ENCODE measurements at regions not wholly inside any gene's neighbourhood (a gene's known extent, or its start where the extent isn't known, plus 50 kb on each side); places are given as distances from the start of the nearest gene placed in this dataset.
"Not testable (repeated sequence)": the region's sequence is repeated elsewhere in the genome, so short reads cannot be mapped to it uniquely, and the experiment has no call there.

GRCh38 chr5:19233573-19233972 is 754.4 kb downstream of the CDH18 start:
- no peak for DNase-seq (ENCODE audit: low spot score)

DNA sequence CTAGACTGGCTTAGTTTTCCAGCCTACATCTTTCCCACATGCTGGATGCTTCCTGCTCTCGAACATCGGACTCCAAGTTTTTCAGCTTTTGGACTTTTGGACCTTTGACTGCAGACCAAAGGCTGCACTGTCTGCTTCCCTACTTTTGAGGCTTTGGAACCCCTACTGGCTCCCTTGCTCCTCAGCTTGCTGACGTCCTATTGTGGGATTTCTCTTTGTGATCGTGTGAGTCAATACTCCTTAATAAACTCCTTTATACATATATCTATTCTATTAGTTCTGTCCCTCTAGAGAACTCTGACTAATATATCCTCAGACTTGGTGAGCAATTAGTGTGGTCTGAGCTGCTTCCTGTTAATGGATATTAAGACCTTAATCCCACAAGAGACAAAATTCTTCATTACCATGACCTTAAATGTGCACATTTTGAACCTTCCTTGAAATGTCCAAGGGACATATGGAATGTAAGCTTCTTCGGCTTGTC is 752.9 kb downstream of the CDH18 start:
- DNase-seq (ENCODE audit: low spot score) = no peak

GRCh38 chr5:19240170-19240569 is 747.8 kb downstream of the CDH18 start:
- no peak for DNase-seq (ENCODE audit: low spot score)

GRCh38 chr5:19241690-19242089 is 746.3 kb downstream of the CDH18 start:
- no peak for DNase-seq (ENCODE audit: low spot score)

DNA sequence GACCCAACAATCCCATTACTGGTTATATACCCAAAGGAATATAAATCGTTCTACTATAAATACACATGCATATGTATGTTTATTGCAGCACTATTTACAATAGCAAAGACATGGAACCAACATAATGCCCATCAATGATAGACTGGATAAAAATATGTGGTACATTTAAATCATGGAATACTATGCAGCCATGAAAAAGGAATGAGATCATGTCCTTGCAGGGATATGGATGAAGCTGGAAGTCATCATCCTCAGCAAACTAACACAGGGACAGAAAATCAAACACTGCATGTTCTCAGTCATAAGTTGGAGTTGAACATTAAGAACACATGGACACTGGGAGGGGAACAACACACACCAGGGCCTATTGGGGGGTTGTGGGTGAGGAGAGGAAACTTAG is 741.8 kb downstream of the CDH18 start:
- DNase-seq (ENCODE audit: low spot score) = not testable (repeated sequence)

DNA sequence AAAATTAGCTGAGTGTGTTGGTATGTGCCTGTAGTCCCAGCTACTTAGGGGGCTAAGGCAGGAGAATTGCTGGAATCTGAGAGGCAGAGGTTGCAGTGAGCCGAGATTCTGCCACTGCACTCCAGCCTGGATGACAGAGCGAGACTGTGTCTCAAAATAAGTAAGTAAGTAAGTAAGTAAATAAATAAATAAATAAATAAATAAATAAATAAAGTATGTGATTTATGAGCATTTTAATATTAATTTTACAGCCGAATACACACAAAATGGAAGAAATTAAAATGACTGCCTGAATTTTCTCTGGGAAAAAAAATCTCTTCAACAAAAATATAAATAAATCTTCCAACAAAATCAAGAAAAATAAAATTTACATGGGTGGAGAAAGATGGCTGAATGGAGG is 740.7 kb downstream of the CDH18 start:
- DNase-seq (ENCODE audit: low spot score) = no peak

- peak; percentile 38 for DNase-seq (ENCODE audit: low spot score)
These were observed 732.0 kb downstream of the CDH18 start for GRCh38 chr5:19256036-19256435.

DNA sequence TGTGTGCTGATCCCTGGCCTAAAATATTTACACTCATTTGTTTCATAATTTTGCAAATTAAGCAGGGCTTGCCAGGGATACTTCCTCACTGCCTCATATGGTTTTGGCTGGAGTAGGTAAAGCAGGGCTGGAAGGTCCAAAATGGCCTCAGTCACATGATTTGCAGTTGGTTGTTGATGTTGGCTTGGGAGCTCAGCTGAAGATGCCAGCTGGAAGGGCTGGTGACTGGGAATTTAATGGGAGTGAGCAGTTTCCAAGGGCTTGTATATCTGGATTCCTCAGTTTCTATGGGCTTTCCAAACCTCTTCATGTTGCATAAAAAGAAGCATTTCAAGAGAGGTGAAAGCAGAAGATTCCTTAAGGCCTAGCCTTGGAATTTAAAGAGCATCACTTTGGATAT is 729.3 kb downstream of the CDH18 start:
- DNase-seq (ENCODE audit: low spot score) = no peak

GRCh38 chr5:19261879-19262278 is 726.1 kb downstream of the CDH18 start:
- DNase-seq (ENCODE audit: low spot score) = no peak

- DNase-seq (ENCODE audit: low spot score) = peak; percentile 58
These were observed 723.2 kb downstream of the CDH18 start for GRCh38 chr5:19264821-19265220.

DNA sequence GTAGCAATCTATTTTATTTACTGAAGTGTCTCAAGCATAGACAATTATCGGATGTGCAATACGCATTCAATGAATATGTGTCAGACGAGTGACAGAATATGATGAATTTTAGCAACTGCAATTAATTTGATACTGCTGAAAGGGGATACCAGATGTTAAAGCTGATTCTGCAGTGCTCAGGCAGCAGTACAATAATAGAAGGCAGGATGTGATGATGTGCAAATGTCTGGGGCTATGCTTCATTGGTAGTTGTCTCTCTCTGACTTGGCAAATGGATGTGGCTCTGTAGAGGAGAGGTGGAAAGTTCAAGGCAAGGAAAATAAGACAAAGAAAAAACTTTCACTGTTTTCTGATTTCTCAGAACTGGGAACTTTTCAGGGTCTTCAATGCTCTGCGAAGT is 721.2 kb downstream of the CDH18 start:
- DNase-seq (ENCODE audit: low spot score) = peak; percentile 80

DNA sequence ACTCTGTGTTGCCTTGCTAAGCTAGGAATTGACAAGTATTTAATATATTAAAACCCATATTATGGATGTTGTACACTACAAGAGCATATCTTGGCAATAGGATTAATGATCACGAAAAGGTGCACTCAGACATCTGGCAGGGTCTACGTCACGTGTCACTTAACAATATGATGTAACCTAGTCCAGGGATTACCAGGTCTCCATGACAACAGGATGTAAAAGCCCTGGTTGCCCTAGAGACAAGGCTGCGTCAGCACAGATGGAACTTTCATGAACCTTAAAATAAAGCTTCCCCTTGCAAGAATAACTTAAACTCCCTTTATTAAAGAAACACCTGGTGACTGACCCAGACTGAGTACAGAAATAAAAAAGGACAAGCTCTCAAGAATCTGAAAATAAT is 717.8 kb downstream of the CDH18 start:
- peak; percentile 98 for DNase-seq (ENCODE audit: low spot score)

DNA sequence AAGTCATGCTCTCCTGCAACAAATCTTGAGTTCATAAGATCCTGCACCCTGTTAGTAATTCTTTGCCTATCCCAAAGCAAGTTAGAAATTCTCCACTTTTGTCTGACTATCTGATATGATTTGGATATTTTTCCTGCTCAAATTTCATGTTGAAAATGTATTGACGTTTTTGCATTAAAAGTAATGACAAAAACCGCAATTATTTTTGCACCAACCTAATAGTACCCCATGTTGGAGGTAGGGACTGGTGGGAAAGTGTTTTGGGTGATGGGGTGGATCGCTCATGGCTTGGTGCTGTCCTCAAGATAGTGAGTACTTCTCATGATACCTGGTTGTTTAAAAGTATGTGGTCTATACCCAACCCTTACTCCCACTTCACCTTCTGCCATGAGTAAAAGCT is 713.4 kb downstream of the CDH18 start:
- no peak for DNase-seq (ENCODE audit: low spot score)

DNA sequence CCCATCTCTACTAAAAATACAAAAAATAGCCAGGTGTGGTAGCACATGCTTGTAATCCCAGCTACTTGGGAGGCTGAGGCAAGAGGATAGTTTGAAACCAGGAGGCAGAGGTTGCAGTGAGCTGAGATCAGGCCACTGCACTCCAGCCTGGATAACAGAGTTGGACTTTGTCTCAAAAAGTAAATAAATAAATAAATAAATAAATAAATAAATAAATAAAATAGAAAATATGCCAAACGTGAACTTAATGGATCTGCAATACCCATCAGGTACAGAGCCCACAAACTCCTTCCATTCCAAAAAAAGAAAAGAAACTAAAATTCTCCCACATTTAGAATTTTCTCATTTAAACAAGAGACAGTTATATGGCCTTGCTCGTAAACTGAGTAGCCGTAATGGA is 702.7 kb downstream of the CDH18 start:
- no peak for DNase-seq (ENCODE audit: low spot score)

GRCh38 chr5:19287548-19288277 is 700.3 kb downstream of the CDH18 start:
- DNase-seq (ENCODE audit: low spot score) = not testable (repeated sequence)

GRCh38 chr5:19288311-19288710 is 699.7 kb downstream of the CDH18 start:
- DNase-seq (ENCODE audit: low spot score) = not testable (repeated sequence)

DNA sequence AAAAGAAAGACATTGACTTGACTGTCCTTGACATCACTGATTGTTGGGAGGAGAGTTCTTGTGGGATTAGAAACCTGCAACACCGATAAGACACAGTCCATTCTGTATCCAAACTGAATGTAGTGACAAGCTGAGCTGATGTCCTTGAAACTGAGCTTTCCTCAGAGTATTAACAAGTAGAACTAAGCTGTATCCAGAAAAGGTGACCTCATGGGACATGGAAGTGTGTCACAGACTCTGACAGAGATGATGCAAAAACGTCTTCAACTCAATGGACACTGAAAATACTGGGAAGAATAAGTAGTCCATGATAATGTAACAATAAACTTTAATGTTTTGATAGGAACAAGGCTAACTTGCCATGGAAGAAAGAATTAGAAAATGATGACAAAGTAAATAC is 690.1 kb downstream of the CDH18 start:
- no peak for DNase-seq (ENCODE audit: low spot score)

GRCh38 chr5:19301271-19301670 is 686.7 kb downstream of the CDH18 start:
- no peak for DNase-seq (ENCODE audit: low spot score)

- no peak for DNase-seq (ENCODE audit: low spot score)
These were observed 673.2 kb downstream of the CDH18 start for GRCh38 chr5:19314840-19315239.

DNA sequence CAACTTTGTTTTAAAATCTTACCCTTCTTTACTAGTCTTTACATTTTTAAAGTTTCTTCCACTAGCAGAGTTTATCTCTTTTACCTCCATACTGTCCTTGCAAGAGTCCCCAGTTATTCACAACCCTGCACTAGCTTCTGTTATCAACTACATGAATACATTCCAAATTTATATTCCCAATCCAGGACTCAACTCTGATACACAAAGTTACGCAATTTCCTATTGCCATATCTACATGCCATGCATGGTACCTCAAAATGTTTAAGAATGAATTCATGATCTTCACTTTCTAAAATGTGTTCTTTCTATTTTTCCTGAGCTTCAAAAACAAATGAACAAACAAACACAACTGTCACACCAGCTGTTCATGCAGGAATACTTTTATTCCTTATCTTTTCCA is 668.7 kb downstream of the CDH18 start:
- no peak for DNase-seq (ENCODE audit: low spot score)

GRCh38 chr5:19322716-19323485 is 665.1 kb downstream of the CDH18 start:
- DNase-seq (ENCODE audit: low spot score) = no peak

- no peak for DNase-seq (ENCODE audit: low spot score)
These were observed 653.7 kb downstream of the CDH18 start for GRCh38 chr5:19334278-19334677.

- no peak for DNase-seq (ENCODE audit: low spot score)
These were observed 645.1 kb downstream of the CDH18 start for GRCh38 chr5:19342942-19343341.

Measured in NAMALWA (cell line).